GM12878 (cell line): ENCODE measurements at regions not wholly inside any gene's neighbourhood (a gene's known extent, or its start where the extent isn't known, plus 50 kb on each side); places are given as distances from the start of the nearest gene placed in this dataset.

Experiments used
- ATAC-seq: fragments of 200-7000 bp; cut with Tn5 transposase; 3 replicates; pipeline ENCODE4 v1.9.1; 2020; ENCODE audit warnings: mild to moderate bottlenecking, moderate library complexity
- BruUV-seq: library from RNA; stranded (reverse); fragments of 400-500 nt; replicated peaks from 2 replicates; lab custom pipeline; 2021; lab: Mats Ljungman, UMichigan
- CTCF ChIA-PET: fragments of 300-600 bp; sonication (Branson Sonifier 250); formaldehyde crosslinking; extraction: SDS; loops from one replicate; lab custom pipeline; 2021; ENCODE audit warnings: inconsistent platforms; lab: Yijun Ruan, JAX
- POLR2A ChIA-PET: fragments of 350-600 bp; formaldehyde crosslinking; extraction: SDS; loops from one replicate; lab custom pipeline; 2021; ENCODE audit warnings: inconsistent platforms; lab: Charles Lee
- RAD21 ChIA-PET: fragments of 300-600 bp; sonication (Branson Sonifier 250); formaldehyde crosslinking; loops from one replicate; lab custom pipeline; 2023; ENCODE audit warnings: antibody characterized with exemption; ENCODE audit not compliant: unreplicated experiment; lab: Charles Lee
- SMC1A ChIA-PET: fragments of 300-600 bp; sonication (Branson Sonifier 250); formaldehyde crosslinking; loops from one replicate; lab custom pipeline; 2023; ENCODE audit not compliant: unreplicated experiment, uncharacterized antibody; lab: Charles Lee
- DNase-seq: peaks from one replicate; pipeline ENCODE4 v3.0.0-alpha.2; 2011; ENCODE audit warnings: low read depth, low spot score
- FAIRE-seq: peaks from 3 replicates; lab custom pipeline; 2011; peaks lifted over from hg19 to GRCh38; lab: Jason Lieb, UNC
- H2AFZ ChIP-seq: 2 replicates; pipeline ENCODE4 v1.6.0; 2011; ENCODE audit warnings: low read depth, low read length, control low read depth; ENCODE audit not compliant: control insufficient read depth
- H3K27ac ChIP-seq: 2 replicates; pipeline ENCODE4 v1.5.1; 2011; ENCODE audit warnings: control low read depth; ENCODE audit not compliant: control insufficient read depth, insufficient read depth
- H3K27me3 ChIP-seq, 2 experiments: replicated peaks in 1 of 2; 2 replicates each; pipeline versions ENCODE4 v1.6.0 to v1.6.1; 2011; ENCODE audit warnings: low read length in 1 of 2; ENCODE audit not compliant: control insufficient read depth in 2 of 2, insufficient read depth in 2 of 2
- H3K36me3 ChIP-seq, 2 experiments: 2 replicates each; pipeline ENCODE4 v1.5.1; 2011; ENCODE audit warnings: low read length in 1 of 2; ENCODE audit not compliant: control insufficient read depth in 2 of 2, insufficient read depth in 2 of 2
- H3K4me1 ChIP-seq: 2 replicates; pipeline ENCODE4 v1.6.1; 2011; ENCODE audit warnings: mild to moderate bottlenecking, low read length, moderate library complexity, mixed read lengths; ENCODE audit not compliant: control insufficient read depth, insufficient read depth
- H3K4me2 ChIP-seq: 2 replicates; pipeline ENCODE4 v1.6.0; 2011; ENCODE audit warnings: control low read depth; ENCODE audit not compliant: control insufficient read depth, insufficient read depth
- H3K4me3 ChIP-seq: fragments of 200-600 bp; sonication (generic); 2 replicates; pipeline ENCODE4 v1.5.1; 2016
- H3K79me2 ChIP-seq: 2 replicates; pipeline ENCODE4 v1.6.0; 2011; ENCODE audit warnings: low read length; ENCODE audit not compliant: control insufficient read depth, insufficient read depth
- H3K9ac ChIP-seq: 2 replicates; pipeline ENCODE4 v1.8.0; 2011; ENCODE audit warnings: low read length, control low read depth, mixed read lengths; ENCODE audit not compliant: control insufficient read depth, insufficient read depth
- H3K9me3 ChIP-seq: replicated peaks from 3 replicates; pipeline ENCODE4 v1.5.1; 2011; ENCODE audit warnings: mild to moderate bottlenecking, low read length; ENCODE audit not compliant: control insufficient read depth, insufficient read depth
- H4K20me1 ChIP-seq: 2 replicates; pipeline ENCODE4 v1.6.0; 2011; ENCODE audit not compliant: control insufficient read depth, insufficient read depth
- CTCF ChIP-seq, 3 experiments: IDR thresholded peaks in 2 of 3; conservative IDR thresholded peaks in 1 of 3; 2 replicates each; pipeline ENCODE4 v1.5.1; 2011; ENCODE audit warnings: low read depth in 3 of 3, low read length in 3 of 3, mild to moderate bottlenecking in 3 of 3, control low read depth in 2 of 3, moderate library complexity in 2 of 3, inconsistent platforms in 1 of 3, mixed read lengths in 1 of 3; ENCODE audit not compliant: control insufficient read depth in 2 of 3, insufficient read depth in 1 of 3; ENCODE audit errors: extremely low read depth in 1 of 3
- IKZF1 ChIP-seq: fragments of 450-650 bp; conservative IDR thresholded peaks from 2 replicates; pipeline ENCODE4 v1.6.1; 2017; ENCODE audit warnings: antibody characterized with exemption, mild to moderate bottlenecking
- LARP7 ChIP-seq: fragments of 450-650 bp; IDR thresholded peaks from 2 replicates; pipeline ENCODE4 v1.6.1; 2017; ENCODE audit warnings: mild to moderate bottlenecking
- MYB ChIP-seq: fragments of 150-350 bp; IDR thresholded peaks from 2 replicates; pipeline ENCODE4 v1.6.1; 2014; ENCODE audit warnings: mild to moderate bottlenecking, low read depth, low read length, borderline replicate concordance
- NFIC ChIP-seq: IDR thresholded peaks from 2 replicates; pipeline ENCODE4 v1.6.1; 2012; ENCODE audit warnings: low read depth, mild to moderate bottlenecking, inconsistent platforms, low read length, moderate library complexity
- POLR2AphosphoS5 ChIP-seq: IDR thresholded peaks from 2 replicates; pipeline ENCODE4 v1.6.1; 2011; ENCODE audit warnings: mild to moderate bottlenecking, low read length, inconsistent platforms
- RB1 ChIP-seq: fragments of 450-650 bp; formaldehyde crosslinking; IDR thresholded peaks from 2 replicates; pipeline ENCODE4 v1.6.1; 2017; ENCODE audit warnings: mild to moderate bottlenecking, borderline replicate concordance
- RUNX3 ChIP-seq: IDR thresholded peaks from 2 replicates; pipeline ENCODE4 v1.6.1; 2012; ENCODE audit warnings: low read length, inconsistent platforms
- SIX5 ChIP-seq: IDR thresholded peaks from 2 replicates; pipeline ENCODE4 v1.6.1; 2011; ENCODE audit warnings: mild to moderate bottlenecking, low read depth, low read length, moderate library complexity; ENCODE audit not compliant: severe bottlenecking
- SKIL ChIP-seq: fragments of 450-650 bp; IDR thresholded peaks from 2 replicates; pipeline ENCODE4 v1.6.1; 2017; ENCODE audit warnings: mild to moderate bottlenecking, low read depth, inconsistent platforms; ENCODE audit not compliant: poor library complexity, severe bottlenecking
- SMARCA5 ChIP-seq: fragments of 450-650 bp; IDR thresholded peaks from 2 replicates; pipeline ENCODE4 v1.6.1; 2017; ENCODE audit warnings: mild to moderate bottlenecking
- YBX1 ChIP-seq: fragments of 450-650 bp; IDR thresholded peaks from 2 replicates; pipeline ENCODE4 v1.6.1; 2016; ENCODE audit warnings: antibody characterized with exemption
- ZBED1 ChIP-seq: IDR thresholded peaks from 2 replicates; pipeline ENCODE4 v1.6.1; 2016; ENCODE audit warnings: borderline replicate concordance
- WGBS: methylation state at CpG from one replicate; pipeline ENCODE4 v1.1.6; 2016; ENCODE audit warnings: low lambda C conversion rate; ENCODE audit not compliant: insufficient replicate concordance, insufficient coverage; ENCODE audit errors: missing lambda C conversion rate; 5-methylcytosine and 5-hydroxymethylcytosine counted together
- in situ Hi-C: fragments of 300-500 bp; cut with MboI; formaldehyde crosslinking; loops from 9 replicates; pipeline ENCODE4 v1.14.3; 2018; ENCODE audit warnings: mixed read lengths
- intact Hi-C: fragments of 100-400 bp; cut with micrococcal nuclease; formaldehyde crosslinking; loops from one replicate; pipeline ENCODE4 v1.14.2; 2022; ENCODE audit not compliant: unreplicated experiment
- TF ChIP-seq, protein P1 (sequence below): IDR thresholded peaks from 2 replicates; pipeline ENCODE4 v1.6.1; 2012; ENCODE audit warnings: low read depth, low read length, improper control_type of control experiment
- TF ChIP-seq, protein P2 (sequence below): fragments of 450-650 bp; IDR thresholded peaks from 2 replicates; pipeline ENCODE4 v1.6.1; 2017; ENCODE audit warnings: borderline replicate concordance
- TF ChIP-seq, protein P3 (sequence below): IDR thresholded peaks from 2 replicates; pipeline ENCODE4 v1.6.1; 2012; ENCODE audit warnings: low read depth, low read length, improper control_type of control experiment

DNA sequence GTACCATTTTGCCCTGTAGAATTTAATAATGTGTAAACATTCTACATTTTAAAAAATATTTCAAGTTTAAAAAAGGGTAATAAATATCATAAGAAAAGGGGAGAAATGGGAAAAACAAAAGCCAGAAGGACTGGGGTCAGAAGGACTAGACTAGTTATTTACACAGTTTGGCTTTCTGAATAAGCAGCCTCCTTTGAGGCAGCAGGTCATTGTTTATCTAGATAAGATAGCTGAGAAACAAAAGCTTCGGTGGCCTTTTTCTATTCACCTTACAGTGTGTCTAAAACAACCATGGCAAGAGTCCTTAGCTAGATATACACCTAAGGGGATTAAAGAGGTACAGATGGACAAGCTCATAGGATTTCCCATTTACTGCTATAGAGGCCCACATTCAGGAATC lies 396.5 kb upstream of the PMFBP1 start (continued):
- TF ChIP-seq RB1, result no peak
- no peak for TF ChIP-seq IKZF1
- TF ChIP-seq NFIC, result no peak
- TF ChIP-seq LARP7, result no peak
- TF ChIP-seq SKIL, result no peak
- no peak for TF ChIP-seq YBX1
- no peak for TF ChIP-seq SIX5
- TF ChIP-seq, protein P1, sequence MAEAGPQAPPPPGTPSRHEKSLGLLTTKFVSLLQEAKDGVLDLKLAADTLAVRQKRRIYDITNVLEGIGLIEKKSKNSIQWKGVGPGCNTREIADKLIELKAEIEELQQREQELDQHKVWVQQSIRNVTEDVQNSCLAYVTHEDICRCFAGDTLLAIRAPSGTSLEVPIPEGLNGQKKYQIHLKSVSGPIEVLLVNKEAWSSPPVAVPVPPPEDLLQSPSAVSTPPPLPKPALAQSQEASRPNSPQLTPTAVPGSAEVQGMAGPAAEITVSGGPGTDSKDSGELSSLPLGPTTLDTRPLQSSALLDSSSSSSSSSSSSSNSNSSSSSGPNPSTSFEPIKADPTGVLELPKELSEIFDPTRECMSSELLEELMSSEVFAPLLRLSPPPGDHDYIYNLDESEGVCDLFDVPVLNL, result no peak

DNA sequence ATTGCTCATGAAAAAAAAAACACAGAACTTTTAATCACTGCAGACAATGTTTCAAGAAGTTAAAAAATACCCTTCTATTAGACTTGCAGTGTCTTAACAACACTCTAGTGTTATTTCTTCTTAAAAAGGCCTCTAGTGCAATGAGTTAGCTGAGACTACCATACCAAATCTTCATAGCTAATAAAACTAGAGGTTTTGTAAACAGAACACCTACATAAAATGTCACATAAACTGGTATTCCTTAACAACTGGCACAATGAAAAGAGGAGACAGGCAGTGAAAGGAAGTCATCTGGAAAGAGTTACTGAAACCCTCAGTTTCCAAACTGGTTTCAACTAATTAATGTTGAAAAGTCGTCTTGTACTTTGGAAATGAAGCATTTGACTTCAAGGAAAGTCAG lies 394.2 kb upstream of the PMFBP1 start:
- DNase-seq (no peak), ATAC-seq (no peak), FAIRE-seq (no peak)
- Histone ChIP-seq H3K4me2 (no peak overlapping the region), H3K79me2 (no peaks in the 10 kb centered on the region), H3K4me3 (no peak overlapping the region), H3K27ac (no peak overlapping the region), H3K36me3 (no peaks in the 10 kb centered on the region), H3K9ac (no peak overlapping the region), H3K9me3 (no peaks in the 10 kb centered on the region), H2AFZ (peak overlapping the region; percentile 26; the same call in 1 of the 2 replicates), H3K4me1 (no peaks in the 10 kb centered on the region), H4K20me1 (no peaks in the 10 kb centered on the region), H3K27me3 (no peaks in the 10 kb centered on the region)
- intact Hi-C loops (no loop called here), in situ Hi-C loops (no loop called here)
- ChIA-PET POLR2A (no interaction called here), SMC1A (interaction anchor here (0.7 kb wide), 2 partner anchors 14 to 221 kb away, joined by 3 read pairs; no protein-coding TSS in a partner anchor), RAD21 (interaction anchor here (1.1 kb wide), 1 partner anchor 46 kb away, joined by 4 read pairs; no protein-coding TSS in a partner anchor), CTCF (no interaction called here)
- 50% methylated on average over 1 of the region's 1 CpG for WGBS
- no TSS peak for BruUV-seq
- TF ChIP-seq MYB, result no peak
- TF ChIP-seq SMARCA5, result no peak
- no peak for TF ChIP-seq POLR2AphosphoS5
- TF ChIP-seq, protein P2, sequence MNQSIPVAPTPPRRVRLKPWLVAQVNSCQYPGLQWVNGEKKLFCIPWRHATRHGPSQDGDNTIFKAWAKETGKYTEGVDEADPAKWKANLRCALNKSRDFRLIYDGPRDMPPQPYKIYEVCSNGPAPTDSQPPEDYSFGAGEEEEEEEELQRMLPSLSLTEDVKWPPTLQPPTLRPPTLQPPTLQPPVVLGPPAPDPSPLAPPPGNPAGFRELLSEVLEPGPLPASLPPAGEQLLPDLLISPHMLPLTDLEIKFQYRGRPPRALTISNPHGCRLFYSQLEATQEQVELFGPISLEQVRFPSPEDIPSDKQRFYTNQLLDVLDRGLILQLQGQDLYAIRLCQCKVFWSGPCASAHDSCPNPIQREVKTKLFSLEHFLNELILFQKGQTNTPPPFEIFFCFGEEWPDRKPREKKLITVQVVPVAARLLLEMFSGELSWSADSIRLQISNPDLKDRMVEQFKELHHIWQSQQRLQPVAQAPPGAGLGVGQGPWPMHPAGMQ, result no peak
- no peak for TF ChIP-seq CTCF (IDR thresholded peaks at IDR 0.05 in 2 of 3, conservative IDR thresholded peaks at IDR 0.05 in 1 of 3; ENCODE audit: control insufficient read depth in 2 of 3, extremely low read depth in 1 of 3, insufficient read depth in 1 of 3, low read depth in 3 of 3, low read length in 3 of 3)
- no peak for TF ChIP-seq RUNX3
- TF ChIP-seq NFIC, result no peak
- TF ChIP-seq, protein P3, sequence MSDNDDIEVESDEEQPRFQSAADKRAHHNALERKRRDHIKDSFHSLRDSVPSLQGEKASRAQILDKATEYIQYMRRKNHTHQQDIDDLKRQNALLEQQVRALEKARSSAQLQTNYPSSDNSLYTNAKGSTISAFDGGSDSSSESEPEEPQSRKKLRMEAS, result no peak
- no peak for TF ChIP-seq ZBED1
